Keratinocyte (primary cell): ENCODE measurements at regions not wholly inside any gene's neighbourhood (a gene's known extent, or its start where the extent isn't known, plus 50 kb on each side); places are given as distances from the start of the nearest gene placed in this dataset.

Source experiments
- CTCF ChIP-seq, 3 experiments: IDR thresholded peaks in 1 of 3; conservative IDR thresholded peaks in 1 of 3; optimal IDR thresholded peaks in 1 of 3; 2 replicates in 2 of 3; 3 replicates in 1 of 3; pipeline versions ENCODE3 to v1.5.1; 2011; ENCODE audit warnings: low read length in 3 of 3, mild to moderate bottlenecking in 3 of 3, moderate library complexity in 2 of 3, control low read depth in 1 of 3, inconsistent platforms in 1 of 3; ENCODE audit not compliant: insufficient read depth in 2 of 3; ENCODE audit errors: extremely low read depth in 1 of 3
- EZH2 ChIP-seq: IDR thresholded peaks from one replicate; pipeline ENCODE4 v1.6.1; 2012; ENCODE audit warnings: inconsistent platforms, mild to moderate bottlenecking, low read length, moderate library complexity

- TF ChIP-seq CTCF (optimal IDR thresholded peaks at IDR 0.05 in 1 of 3, IDR thresholded peaks at IDR 0.05 in 1 of 3, conservative IDR thresholded peaks at IDR 0.05 in 1 of 3; ENCODE audit: extremely low read depth in 1 of 3, insufficient read depth in 2 of 3, low read length in 3 of 3) (no peak), EZH2 (no peak)
Observed at GRCh38 chr6:140500849-140501248, 1126.4 kb upstream of the CITED2 start.
